Gastroesophageal sphincter (tissue), 3 donors: ENCODE measurements at regions not wholly inside any gene's neighbourhood (a gene's known extent, or its start where the extent isn't known, plus 50 kb on each side); places are given as distances from the start of the nearest gene placed in this dataset.

Experiments used
- CTCF ChIP-seq, 4 experiments: fragments of 200-600 bp in 2 of 4; fragments of 450-650 bp in 2 of 4; sonication (generic) in 1 of 4; IDR thresholded peaks; one replicate each; pipeline ENCODE4 v1.5.1; 2017 to 2019; ENCODE audit warnings: antibody characterized with exemption in 4 of 4, mild to moderate bottlenecking in 2 of 4, moderate library complexity in 2 of 4
- EP300 ChIP-seq: sonication (generic); formaldehyde crosslinking; IDR thresholded peaks from one replicate; pipeline ENCODE4 v1.6.1; 2017; ENCODE audit warnings: antibody characterized with exemption, mild to moderate bottlenecking
- POLR2AphosphoS5 ChIP-seq: sonication (generic); formaldehyde crosslinking; IDR thresholded peaks from one replicate; pipeline ENCODE4 v1.6.1; 2017; ENCODE audit warnings: antibody characterized with exemption

- TF ChIP-seq POLR2AphosphoS5 (no peak), CTCF (IDR thresholded peaks at IDR 0.05) (no peak), EP300 (no peak)
These were observed 196.0 kb downstream of the TMEM26 start for GRCh38 chr10:61257136-61257535.
